ENCODE measurements at regions not wholly inside any gene's neighbourhood (a gene's known extent, or its start where the extent isn't known, plus 50 kb on each side); places are given as distances from the start of the nearest gene placed in this dataset.

GRCh38 chr14:101325319-101325718 is 236.0 kb upstream of the DIO3 start:
- TF ChIP-seq POLR2A (IDR thresholded peaks at IDR 0.05; ENCODE audit: low read depth, low read length) (no peak), POLR2AphosphoS5 (IDR thresholded peaks at IDR 0.05; ENCODE audit: low read depth, low read length) (no peak), TAF1 (IDR thresholded peaks at IDR 0.05; ENCODE audit: borderline replicate concordance, low read depth, low read length) (no peak)

Measured in GM12892 (cell line).